ENCODE measurements at regions not wholly inside any gene's neighbourhood (a gene's known extent, or its start where the extent isn't known, plus 50 kb on each side); places are given as distances from the start of the nearest gene placed in this dataset.

DNA sequence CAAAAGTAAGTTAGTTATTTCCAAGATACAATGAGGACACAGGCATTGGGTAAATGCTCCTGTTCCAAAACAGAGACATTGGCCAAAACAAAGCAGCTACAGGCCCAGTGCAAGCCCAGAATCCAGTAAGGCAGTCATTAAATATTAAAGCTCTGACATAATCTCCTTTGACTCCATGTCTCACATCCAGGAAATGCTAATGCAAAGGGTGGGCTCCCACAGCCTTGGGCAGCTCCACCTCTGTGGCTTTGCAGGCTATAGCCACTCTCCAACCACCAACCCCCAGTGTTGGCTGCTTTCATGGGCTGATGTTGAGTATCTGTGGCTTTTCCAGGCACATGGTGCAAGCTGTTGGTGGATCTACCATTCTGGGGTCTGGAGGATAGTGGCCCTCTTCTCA lies 733.4 kb upstream of the SOX9 start:
- TF ChIP-seq, protein P1, sequence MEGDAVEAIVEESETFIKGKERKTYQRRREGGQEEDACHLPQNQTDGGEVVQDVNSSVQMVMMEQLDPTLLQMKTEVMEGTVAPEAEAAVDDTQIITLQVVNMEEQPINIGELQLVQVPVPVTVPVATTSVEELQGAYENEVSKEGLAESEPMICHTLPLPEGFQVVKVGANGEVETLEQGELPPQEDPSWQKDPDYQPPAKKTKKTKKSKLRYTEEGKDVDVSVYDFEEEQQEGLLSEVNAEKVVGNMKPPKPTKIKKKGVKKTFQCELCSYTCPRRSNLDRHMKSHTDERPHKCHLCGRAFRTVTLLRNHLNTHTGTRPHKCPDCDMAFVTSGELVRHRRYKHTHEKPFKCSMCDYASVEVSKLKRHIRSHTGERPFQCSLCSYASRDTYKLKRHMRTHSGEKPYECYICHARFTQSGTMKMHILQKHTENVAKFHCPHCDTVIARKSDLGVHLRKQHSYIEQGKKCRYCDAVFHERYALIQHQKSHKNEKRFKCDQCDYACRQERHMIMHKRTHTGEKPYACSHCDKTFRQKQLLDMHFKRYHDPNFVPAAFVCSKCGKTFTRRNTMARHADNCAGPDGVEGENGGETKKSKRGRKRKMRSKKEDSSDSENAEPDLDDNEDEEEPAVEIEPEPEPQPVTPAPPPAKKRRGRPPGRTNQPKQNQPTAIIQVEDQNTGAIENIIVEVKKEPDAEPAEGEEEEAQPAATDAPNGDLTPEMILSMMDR (IDR thresholded peaks at IDR 0.05): no peak
- TF ChIP-seq POLR2A (IDR thresholded peaks at IDR 0.05) (no peak), POLR2AphosphoS5 (IDR thresholded peaks at IDR 0.05; ENCODE audit: insufficient read depth in 1 of 2, low read depth in 1 of 2) (no peak)

All from vagina (tissue), 2 donors.